GM21737 (cell line): ENCODE measurements at regions not wholly inside any gene's neighbourhood (a gene's known extent, or its start where the extent isn't known, plus 50 kb on each side); places are given as distances from the start of the nearest gene placed in this dataset.
"Not testable (repeated sequence)": the region's sequence is repeated elsewhere in the genome, so short reads cannot be mapped to it uniquely, and the experiment has no call there.

ENCODE experiments used
- ATAC-seq: cut with Tn5 transposase; IDR thresholded peaks from one replicate; pipeline ENCODE4 v1.9.1; 2021; ENCODE audit warnings: mild to moderate bottlenecking, moderate library complexity; ENCODE audit not compliant: unreplicated experiment

- no peak for ATAC-seq
Measured at GRCh38 chr1:218900615-218901014, 273.1 kb upstream of the LYPLAL1 start.

- no peak for ATAC-seq
Measured at GRCh38 chr1:218904416-218904815, 269.3 kb upstream of the LYPLAL1 start.

- ATAC-seq = no peak
Measured at GRCh38 chr1:218916720-218917119, 257.0 kb upstream of the LYPLAL1 start.

- no peak for ATAC-seq
Measured at GRCh38 chr1:218917656-218918055, 256.0 kb upstream of the LYPLAL1 start.

- no peak for ATAC-seq
Measured at GRCh38 chr1:218925777-218926176, 247.9 kb upstream of the LYPLAL1 start.

- ATAC-seq = no peak
Measured at GRCh38 chr1:218926631-218927030, 247.0 kb upstream of the LYPLAL1 start.

- ATAC-seq = no peak
Measured at GRCh38 chr1:218930000-218930399, 243.7 kb upstream of the LYPLAL1 start.

- no peak for ATAC-seq
Measured at GRCh38 chr1:218930472-218931241, 243.0 kb upstream of the LYPLAL1 start.

- no peak for ATAC-seq
Measured at GRCh38 chr1:218931324-218931723, 242.4 kb upstream of the LYPLAL1 start.

- no peak for ATAC-seq
Measured at GRCh38 chr1:218933513-218933912, 240.2 kb upstream of the LYPLAL1 start.

GRCh38 chr1:218935408-218935807, 238.3 kb upstream of the LYPLAL1 start:
- not testable (repeated sequence) for ATAC-seq

- ATAC-seq = no peak
Measured at GRCh38 chr1:218938259-218938658, 235.4 kb upstream of the LYPLAL1 start.

GRCh38 chr1:218939095-218939494, 234.6 kb upstream of the LYPLAL1 start:
- ATAC-seq = no peak

GRCh38 chr1:218942431-218942830, 231.2 kb upstream of the LYPLAL1 start:
- no peak for ATAC-seq

GRCh38 chr1:218943371-218943770, 230.3 kb upstream of the LYPLAL1 start:
- ATAC-seq = no peak

GRCh38 chr1:218945050-218945449, 228.6 kb upstream of the LYPLAL1 start:
- no peak for ATAC-seq

GRCh38 chr1:218946147-218946546, 227.5 kb upstream of the LYPLAL1 start:
- ATAC-seq = no peak

GRCh38 chr1:218948446-218948845, 225.2 kb upstream of the LYPLAL1 start:
- no peak for ATAC-seq

GRCh38 chr1:218953386-218953785, 220.3 kb upstream of the LYPLAL1 start:
- no peak for ATAC-seq

- ATAC-seq = no peak
Measured at GRCh38 chr1:218957971-218958370, 215.7 kb upstream of the LYPLAL1 start.

- ATAC-seq = no peak
Measured at GRCh38 chr1:218959784-218960183, 213.9 kb upstream of the LYPLAL1 start.

GRCh38 chr1:218964471-218965185, 209.1 kb upstream of the LYPLAL1 start:
- no peak for ATAC-seq
